Tibial artery (tissue), 4 donors: ENCODE measurements at regions not wholly inside any gene's neighbourhood (a gene's known extent, or its start where the extent isn't known, plus 50 kb on each side); places are given as distances from the start of the nearest gene placed in this dataset.

ENCODE experiments used
- DNase-seq, 2 donors: peaks; one replicate each; pipeline ENCODE4 v3.0.0-alpha.2; 2019
- H3K27ac ChIP-seq, 2 donors: fragments of 200-600 bp; sonication (generic) in 1 of 2; 1 replicate in 1 of 2; 2 replicates in 1 of 2; pipeline ENCODE4 v1.5.1; 2018 to 2019; ENCODE audit warnings: mild to moderate bottlenecking in 1 of 2
- H3K27me3 ChIP-seq, 2 donors: fragments of 200-600 bp; sonication (generic) in 1 of 2; one replicate each; pipeline versions ENCODE4 v1.5.1 to v1.6.0; 2016 to 2019
- H3K36me3 ChIP-seq, 3 donors: fragments of 200-600 bp; sonication (generic) in 2 of 3; one replicate each; pipeline ENCODE4 v1.5.1; 2016 to 2019; ENCODE audit warnings: mild to moderate bottlenecking in 2 of 3
- H3K4me1 ChIP-seq, 4 donors: fragments of 200-600 bp; sonication (generic) in 2 of 4; 1 replicate in 3 of 4; 2 replicates in 1 of 4; pipeline ENCODE4 v1.5.1; 2016 to 2019
- H3K4me3 ChIP-seq, 2 donors: fragments of 200-600 bp; sonication (generic) in 1 of 2; 1 replicate in 1 of 2; 2 replicates in 1 of 2; pipeline ENCODE4 v1.5.1; 2018 to 2019; ENCODE audit warnings: mild to moderate bottlenecking in 2 of 2
- H3K9me3 ChIP-seq, 3 donors: fragments of 200-600 bp; sonication (generic) in 1 of 3; one replicate each; pipeline ENCODE4 v1.5.1; 2016 to 2019
- CTCF ChIP-seq, 2 experiments: fragments of 200-600 bp in 1 of 2; fragments of 450-650 bp in 1 of 2; IDR thresholded peaks; one replicate each; pipeline ENCODE4 v1.5.1; 2017 to 2019; ENCODE audit warnings: antibody characterized with exemption in 2 of 2, mild to moderate bottlenecking in 1 of 2, moderate library complexity in 1 of 2
- intact Hi-C: fragments of 100-400 bp; cut with DNase I; formaldehyde crosslinking; loops from one replicate; pipeline ENCODE4 v1.15.0; 2023; ENCODE audit warnings: low total_unique reads

GRCh38 chr2:239716536-239717318 lies 308.4 kb downstream of the NDUFA10 start:
- intact Hi-C loops: no loop called here
- DNase-seq: peak in 1 of 2 donors; percentile 55
- H3K27me3 ChIP-seq: no peaks in the 10 kb centered on the region
- H3K9me3 ChIP-seq: peaks cover 0 to 19% (median 13%) of the 10 kb centered on the region in 3 donors
- no peaks in the 10 kb centered on the region for H3K4me1 ChIP-seq
- no peak for TF ChIP-seq CTCF (IDR thresholded peaks at IDR 0.05)
- H3K4me3 ChIP-seq: no peak overlapping the region
- no peaks in the 10 kb centered on the region for H3K36me3 ChIP-seq
- H3K27ac ChIP-seq: no peak overlapping the region

GRCh38 chr2:239716009-239716408 lies 309.1 kb downstream of the NDUFA10 start:
- H3K27me3 ChIP-seq: no peaks in the 10 kb centered on the region
- intact Hi-C loops: no loop called here
- no peak overlapping the region for H3K27ac ChIP-seq
- no peaks in the 10 kb centered on the region for H3K4me1 ChIP-seq
- H3K9me3 ChIP-seq: peaks cover 0 to 19% (median 13%) of the 10 kb centered on the region in 3 donors
- no peak for DNase-seq
- H3K36me3 ChIP-seq: no peaks in the 10 kb centered on the region
- no peak overlapping the region for H3K4me3 ChIP-seq
- no peak for TF ChIP-seq CTCF (IDR thresholded peaks at IDR 0.05)

GRCh38 chr2:239715606-239716005 lies 309.5 kb downstream of the NDUFA10 start:
- intact Hi-C loops: no loop called here
- peak in 1 of 2 donors; percentile 44 for DNase-seq
- TF ChIP-seq CTCF (IDR thresholded peaks at IDR 0.05): no peak
- no peak overlapping the region for H3K27ac ChIP-seq
- H3K4me3 ChIP-seq: no peak overlapping the region
- H3K4me1 ChIP-seq: no peaks in the 10 kb centered on the region
- peaks cover 0 to 19% (median 13%) of the 10 kb centered on the region in 3 donors for H3K9me3 ChIP-seq
- no peaks in the 10 kb centered on the region for H3K27me3 ChIP-seq
- H3K36me3 ChIP-seq: no peaks in the 10 kb centered on the region

DNA sequence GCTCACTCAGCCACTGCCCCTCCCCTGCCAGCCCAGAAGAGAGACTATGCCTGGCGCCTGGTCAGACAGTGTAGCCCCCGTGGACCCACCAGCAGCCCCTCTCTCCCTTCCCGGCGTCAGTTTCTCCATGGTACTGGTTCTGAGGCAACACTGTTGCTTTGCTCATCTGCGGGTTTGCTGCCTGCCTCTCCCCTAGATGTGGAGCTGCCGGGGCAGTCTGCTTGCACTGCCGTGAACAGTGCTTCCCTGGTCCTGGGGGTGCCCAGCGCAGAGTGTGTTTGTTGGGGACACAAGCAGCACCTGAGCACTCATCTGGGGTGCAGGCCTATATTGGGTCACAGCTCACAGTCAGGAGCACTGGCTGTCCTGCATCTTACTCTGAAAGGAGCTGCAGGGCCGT lies 309.9 kb downstream of the NDUFA10 start:
- Histone ChIP-seq H3K36me3 (no peaks in the 10 kb centered on the region), H3K4me1 (no peaks in the 10 kb centered on the region), H3K4me3 (no peak overlapping the region), H3K27ac (no peak overlapping the region), H3K9me3 (peaks cover 0 to 19% (median 13%) of the 10 kb centered on the region in 3 donors), H3K27me3 (no peaks in the 10 kb centered on the region)
- no peak for TF ChIP-seq CTCF (IDR thresholded peaks at IDR 0.05)
- intact Hi-C loops: no loop called here
- no peak for DNase-seq

- H3K4me3 ChIP-seq: no peak overlapping the region
- no peak for TF ChIP-seq CTCF (IDR thresholded peaks at IDR 0.05)
- H3K9me3 ChIP-seq: peaks cover 0 to 19% (median 13%) of the 10 kb centered on the region in 3 donors
- DNase-seq: peak in 1 of 2 donors; percentile 32
- H3K27me3 ChIP-seq: no peaks in the 10 kb centered on the region
- H3K4me1 ChIP-seq: no peaks in the 10 kb centered on the region
- H3K36me3 ChIP-seq: no peaks in the 10 kb centered on the region
- intact Hi-C loops: no loop called here
- no peak overlapping the region for H3K27ac ChIP-seq
These were observed 311.0 kb downstream of the NDUFA10 start for GRCh38 chr2:239714116-239714515.
